ENCODE measurements at regions not wholly inside any gene's neighbourhood (a gene's known extent, or its start where the extent isn't known, plus 50 kb on each side); places are given as distances from the start of the nearest gene placed in this dataset.

- TF ChIP-seq NR2C2 (CRISPR knock-in tag; IDR thresholded peaks at IDR 0.05) = no peak
- no peak for TF ChIP-seq HMGXB4 (CRISPR knock-in tag; IDR thresholded peaks at IDR 0.05)
Measured at GRCh38 chr12:20259786-20260185, 108.6 kb upstream of the PDE3A start.
